Panc1 (cell line): ENCODE measurements at regions not wholly inside any gene's neighbourhood (a gene's known extent, or its start where the extent isn't known, plus 50 kb on each side); places are given as distances from the start of the nearest gene placed in this dataset.

Experiments
- ATAC-seq: fragments of 200-7000 bp; cut with Tn5 transposase; 2 replicates; pipeline ENCODE4 v1.9.1; 2020; ENCODE audit warnings: mild to moderate bottlenecking, moderate library complexity
- BruUV-seq: library from RNA; stranded (reverse); fragments of 400-500 nt; replicated peaks from 2 replicates; lab custom pipeline; 2021; lab: Mats Ljungman, UMichigan
- CTCF ChIA-PET: fragments of 300-600 bp; sonication (Branson Sonifier 250); formaldehyde crosslinking; loops from one replicate; lab custom pipeline; 2022; ENCODE audit warnings: antibody characterized with exemption; lab: Charles Lee
- POLR2A ChIA-PET: fragments of 300-600 bp; sonication (Branson Sonifier 250); formaldehyde crosslinking; loops from one replicate; lab custom pipeline; 2022; ENCODE audit warnings: antibody characterized with exemption; lab: Charles Lee
- DNase-seq: peaks from one replicate; pipeline ENCODE4 v3.0.0-alpha.2; 2010; ENCODE audit warnings: low read depth, low spot score
- H3K27ac ChIP-seq: 2 replicates; pipeline ENCODE4 v1.5.1; 2011; ENCODE audit warnings: mild to moderate bottlenecking, low read length, inconsistent platforms
- H3K27me3 ChIP-seq: fragments of 200-500 bp; sonication (Bioruptor generic); 2 replicates; pipeline ENCODE4 v1.6.0; 2014; ENCODE audit warnings: low read length, inconsistent platforms; ENCODE audit not compliant: control insufficient read depth, insufficient read depth
- H3K36me3 ChIP-seq: fragments of 200-500 bp; sonication (Bioruptor generic); 2 replicates; pipeline ENCODE4 v1.5.1; 2014; ENCODE audit warnings: inconsistent platforms, mild to moderate bottlenecking, low read length, moderate library complexity; ENCODE audit not compliant: control insufficient read depth, insufficient read depth
- H3K4me1 ChIP-seq: 2 replicates; pipeline ENCODE4 v1.5.1; 2011; ENCODE audit warnings: inconsistent platforms, mild to moderate bottlenecking, low read length, moderate library complexity; ENCODE audit not compliant: control insufficient read depth, insufficient read depth
- H3K4me3 ChIP-seq, 2 experiments: 2 replicates each; pipeline ENCODE4 v1.5.1; 2011 to 2012; ENCODE audit warnings: low read depth in 2 of 2, low read length in 2 of 2, mild to moderate bottlenecking in 2 of 2, inconsistent platforms in 1 of 2, moderate library complexity in 1 of 2
- H3K9me3 ChIP-seq: fragments of 200-500 bp; sonication (Bioruptor generic); 2 replicates; pipeline ENCODE4 v1.5.1; 2014; ENCODE audit warnings: low read depth, mild to moderate bottlenecking, inconsistent platforms, low read length, moderate library complexity; ENCODE audit not compliant: control insufficient read depth, insufficient read depth
- CTCF ChIP-seq: fragments of 450-650 bp; IDR thresholded peaks from 2 replicates; pipeline ENCODE4 v1.5.1; 2017; ENCODE audit warnings: mild to moderate bottlenecking
- POLR2AphosphoS5 ChIP-seq: IDR thresholded peaks from 2 replicates; pipeline ENCODE4 v1.6.1; 2012; ENCODE audit warnings: mild to moderate bottlenecking, low read depth, low read length, moderate library complexity
- REST ChIP-seq, 2 experiments: IDR thresholded peaks; 2 replicates each; pipeline ENCODE4 v1.6.1; 2011 to 2012; ENCODE audit warnings: low read depth in 2 of 2, control low read depth in 1 of 2, low read length in 1 of 2, mild to moderate bottlenecking in 1 of 2, moderate library complexity in 1 of 2; ENCODE audit not compliant: insufficient read depth in 1 of 2
- SIN3A ChIP-seq: IDR thresholded peaks from 2 replicates; pipeline ENCODE4 v1.6.1; 2012; ENCODE audit warnings: low read depth, mild to moderate bottlenecking, low read length, moderate library complexity, borderline replicate concordance; ENCODE audit not compliant: insufficient read depth
- TCF7L2 ChIP-seq: IDR thresholded peaks from 2 replicates; pipeline ENCODE4 v1.6.1; 2011; ENCODE audit warnings: mild to moderate bottlenecking, low read depth, low read length, inconsistent platforms
- in situ Hi-C: cut with HindIII; loops from 2 replicates; pipeline ENCODE4 v1.10.0; 2016; ENCODE audit warnings: low sequenced_read_pairs, low pct_unique_long_range_greater_than_20kb
- intact Hi-C: fragments of 100-400 bp; cut with micrococcal nuclease; formaldehyde crosslinking; loops from one replicate; pipeline ENCODE4 v1.10.0; 2022; ENCODE audit not compliant: unreplicated experiment

DNA sequence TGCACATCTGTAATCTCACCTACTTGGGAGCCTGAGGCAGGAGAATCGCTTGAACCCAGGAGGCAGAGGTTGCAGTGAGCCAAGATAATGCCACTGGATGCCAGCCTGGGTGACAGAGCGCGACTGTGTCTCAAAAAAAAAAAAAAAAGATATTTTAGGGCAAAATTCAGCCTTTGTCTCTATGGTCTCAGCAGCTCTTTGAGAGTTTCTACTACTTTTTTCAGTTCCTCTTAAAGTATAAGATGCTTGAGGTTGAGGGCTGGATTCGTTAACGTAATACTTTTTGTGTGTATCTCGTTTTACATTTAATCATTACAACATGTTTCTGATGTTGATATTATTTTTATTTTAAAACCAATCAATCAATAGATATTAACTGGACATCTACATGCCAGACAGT is 381.2 kb upstream of the TBL1XR1 start:
- ChIA-PET CTCF (no interaction called here), POLR2A (interaction anchor here (0.6 kb wide), 1 partner anchor 111 kb away, joined by 4 read pairs; no protein-coding TSS in a partner anchor)
- no peak for ATAC-seq
- TF ChIP-seq SIN3A (no peak), REST (IDR thresholded peaks at IDR 0.05; ENCODE audit: insufficient read depth in 1 of 2, low read depth in 2 of 2, low read length in 1 of 2) (no peak), POLR2AphosphoS5 (no peak), CTCF (no peak), TCF7L2 (no peak)
- Histone ChIP-seq H3K27ac (no peak overlapping the region), H3K9me3 (no peaks in the 10 kb centered on the region), H3K27me3 (no peaks in the 10 kb centered on the region), H3K4me3 (no peak overlapping the region), H3K4me1 (no peaks in the 10 kb centered on the region), H3K36me3 (no peaks in the 10 kb centered on the region)
- BruUV-seq, result no TSS peak
- intact Hi-C loops (no loop called here), in situ Hi-C loops (no loop called here)
- no peak for DNase-seq

DNA sequence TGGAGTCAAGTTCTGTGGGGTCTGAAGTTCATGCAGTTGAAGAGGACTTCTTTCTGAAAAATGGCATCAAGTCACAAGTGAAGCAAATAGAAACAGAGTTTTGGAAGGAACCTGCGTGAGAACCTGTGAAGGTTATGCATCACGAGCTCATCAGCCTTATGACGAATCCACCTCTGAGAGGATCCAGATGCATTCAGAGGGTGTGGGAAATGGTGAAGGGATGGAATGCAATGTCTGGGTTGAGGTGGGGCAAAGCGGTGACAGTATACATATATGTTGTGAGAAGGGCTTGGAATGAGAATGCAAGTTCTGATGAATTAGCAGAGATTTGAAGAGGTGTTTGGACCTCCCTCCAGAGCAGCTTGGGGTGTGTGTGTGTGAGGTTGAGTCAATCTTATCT is 382.1 kb upstream of the TBL1XR1 start:
- ChIA-PET CTCF (interaction anchor here (0.9 kb wide), 1 partner anchor 211 kb away, joined by 3 read pairs; no protein-coding TSS in a partner anchor), POLR2A (no interaction called here)
- H3K27me3 ChIP-seq, result no peaks in the 10 kb centered on the region
- no peaks in the 10 kb centered on the region for H3K4me1 ChIP-seq
- in situ Hi-C loops, result no loop called here
- ATAC-seq, result no peak
- H3K27ac ChIP-seq, result no peak overlapping the region
- no peaks in the 10 kb centered on the region for H3K36me3 ChIP-seq
- no peaks in the 10 kb centered on the region for H3K9me3 ChIP-seq
- no peak overlapping the region for H3K4me3 ChIP-seq
- BruUV-seq, result no TSS peak
- intact Hi-C loops, result no loop called here
- no peak for TF ChIP-seq SIN3A
- TF ChIP-seq CTCF, result no peak
- no peak for TF ChIP-seq TCF7L2
- no peak for TF ChIP-seq REST (IDR thresholded peaks at IDR 0.05; ENCODE audit: insufficient read depth in 1 of 2, low read depth in 2 of 2, low read length in 1 of 2)
- TF ChIP-seq POLR2AphosphoS5, result no peak
- DNase-seq, result no peak
